ENCODE measurements at regions not wholly inside any gene's neighbourhood (a gene's known extent, or its start where the extent isn't known, plus 50 kb on each side); places are given as distances from the start of the nearest gene placed in this dataset.

GRCh38 chr5:145178641-145179523 is 656.3 kb downstream of the PRELID2 start:
- no peaks in the 10 kb centered on the region for H3K4me1 ChIP-seq
- H3K79me2 ChIP-seq = no peaks in the 10 kb centered on the region
- H3K9ac ChIP-seq = no peak overlapping the region
- H3K27ac ChIP-seq = no peak overlapping the region
- no peaks in the 10 kb centered on the region for H3K36me3 ChIP-seq (ENCODE audit: control insufficient read depth, insufficient read depth, low read length)
- no peak overlapping the region for H3K4me3 ChIP-seq (ENCODE audit: low read depth, low read length)
- no peak for TF ChIP-seq CTCF (IDR thresholded peaks at IDR 0.05)
- H2AFZ ChIP-seq = no peak overlapping the region
- H3K9me3 ChIP-seq (ENCODE audit: control insufficient read depth, low read length) = no peaks in the 10 kb centered on the region
- H3K27me3 ChIP-seq (ENCODE audit: control insufficient read depth, insufficient read depth, low read length) = no peaks in the 10 kb centered on the region
- no peak overlapping the region for H3K4me2 ChIP-seq (ENCODE audit: low read length)

GRCh38 chr5:145176041-145176440 is 659.1 kb downstream of the PRELID2 start:
- Histone ChIP-seq H3K4me1 (no peaks in the 10 kb centered on the region), H3K27me3 (ENCODE audit: control insufficient read depth, insufficient read depth, low read length) (no peaks in the 10 kb centered on the region), H2AFZ (no peak overlapping the region), H3K4me3 (ENCODE audit: low read depth, low read length) (no peak overlapping the region), H3K9ac (no peak overlapping the region), H3K36me3 (ENCODE audit: control insufficient read depth, insufficient read depth, low read length) (no peaks in the 10 kb centered on the region), H3K4me2 (ENCODE audit: low read length) (no peak overlapping the region), H3K79me2 (no peaks in the 10 kb centered on the region), H3K27ac (no peak overlapping the region), H3K9me3 (ENCODE audit: control insufficient read depth, low read length) (no peaks in the 10 kb centered on the region)
- TF ChIP-seq CTCF (IDR thresholded peaks at IDR 0.05) = no peak

- Histone ChIP-seq H2AFZ (no peak overlapping the region), H3K36me3 (ENCODE audit: control insufficient read depth, insufficient read depth, low read length) (no peaks in the 10 kb centered on the region), H3K4me3 (ENCODE audit: low read depth, low read length) (no peak overlapping the region), H3K27me3 (ENCODE audit: control insufficient read depth, insufficient read depth, low read length) (no peaks in the 10 kb centered on the region), H3K79me2 (no peaks in the 10 kb centered on the region), H3K9me3 (ENCODE audit: control insufficient read depth, low read length) (no peaks in the 10 kb centered on the region), H3K4me1 (no peaks in the 10 kb centered on the region), H3K27ac (no peak overlapping the region), H3K9ac (no peak overlapping the region), H3K4me2 (ENCODE audit: low read length) (no peak overlapping the region)
- TF ChIP-seq CTCF (IDR thresholded peaks at IDR 0.05) = no peak
These were observed 669.0 kb downstream of the PRELID2 start for GRCh38 chr5:145166110-145166509.

GRCh38 chr5:145163876-145164275 is 671.3 kb downstream of the PRELID2 start:
- Histone ChIP-seq H3K27ac (no peak overlapping the region), H3K36me3 (ENCODE audit: control insufficient read depth, insufficient read depth, low read length) (no peaks in the 10 kb centered on the region), H3K9ac (no peak overlapping the region), H3K9me3 (ENCODE audit: control insufficient read depth, low read length) (no peaks in the 10 kb centered on the region), H3K4me3 (ENCODE audit: low read depth, low read length) (no peak overlapping the region), H2AFZ (no peak overlapping the region), H3K4me1 (no peaks in the 10 kb centered on the region), H3K27me3 (ENCODE audit: control insufficient read depth, insufficient read depth, low read length) (no peaks in the 10 kb centered on the region), H3K4me2 (ENCODE audit: low read length) (no peak overlapping the region), H3K79me2 (no peaks in the 10 kb centered on the region)
- TF ChIP-seq CTCF (IDR thresholded peaks at IDR 0.05) = no peak

- no peaks in the 10 kb centered on the region for H3K4me1 ChIP-seq
- H3K36me3 ChIP-seq (ENCODE audit: control insufficient read depth, insufficient read depth, low read length) = no peaks in the 10 kb centered on the region
- no peak overlapping the region for H3K9ac ChIP-seq
- H3K27me3 ChIP-seq (ENCODE audit: control insufficient read depth, insufficient read depth, low read length) = no peaks in the 10 kb centered on the region
- H3K9me3 ChIP-seq (ENCODE audit: control insufficient read depth, low read length) = no peaks in the 10 kb centered on the region
- no peak for TF ChIP-seq CTCF (IDR thresholded peaks at IDR 0.05)
- H3K4me3 ChIP-seq (ENCODE audit: low read depth, low read length) = no peak overlapping the region
- no peak overlapping the region for H2AFZ ChIP-seq
- no peak overlapping the region for H3K27ac ChIP-seq
- H3K79me2 ChIP-seq = no peaks in the 10 kb centered on the region
- no peak overlapping the region for H3K4me2 ChIP-seq (ENCODE audit: low read length)
These were observed 672.5 kb downstream of the PRELID2 start for GRCh38 chr5:145162626-145163025.

Data from parathyroid adenoma (tissue), 2 donors.